Mammary epithelial cell (primary cell): ENCODE measurements at regions not wholly inside any gene's neighbourhood (a gene's known extent, or its start where the extent isn't known, plus 50 kb on each side); places are given as distances from the start of the nearest gene placed in this dataset.

ENCODE experiments used
- EZH2 ChIP-seq: IDR thresholded peaks from 2 replicates; pipeline ENCODE4 v1.6.1; 2012; ENCODE audit warnings: low read length, inconsistent platforms, borderline replicate concordance
- TF ChIP-seq, protein P1 (sequence below), 2 donors: IDR thresholded peaks in 1 of 2; conservative IDR thresholded peaks in 1 of 2; 2 replicates each; pipeline ENCODE4 v1.5.1; 2011 to 2012; ENCODE audit warnings: inconsistent platforms in 2 of 2, low read length in 2 of 2, mild to moderate bottlenecking in 2 of 2, control low read depth in 1 of 2, low read depth in 1 of 2; ENCODE audit not compliant: insufficient read depth in 1 of 2; ENCODE audit errors: extremely low read depth in 1 of 2

DNA sequence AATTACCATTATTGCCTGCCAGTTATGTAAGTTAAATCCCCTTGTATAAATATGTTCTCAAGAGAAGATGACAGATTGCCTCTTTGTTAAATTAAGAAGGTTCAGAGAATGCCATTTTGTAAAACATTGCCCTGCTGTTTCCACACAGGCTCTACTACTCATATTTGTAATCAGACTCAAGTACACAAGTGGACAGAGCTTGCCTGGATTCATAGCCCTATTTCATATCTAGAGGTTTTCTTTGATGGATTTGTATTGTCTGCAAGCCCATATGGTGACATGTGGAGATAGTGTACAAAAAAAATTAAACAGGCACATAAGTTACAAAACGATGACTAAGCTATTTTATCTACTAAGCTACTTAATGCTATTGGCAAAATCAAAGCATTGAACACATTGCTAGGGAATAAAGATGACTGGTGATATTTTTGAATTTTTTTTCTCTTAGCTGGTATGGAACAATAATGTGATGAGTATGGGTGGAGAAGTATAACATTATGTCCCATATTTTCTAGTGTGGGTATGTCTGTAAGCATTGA lies 1286.6 kb upstream of the ALCAM start:
- TF ChIP-seq, protein P1, sequence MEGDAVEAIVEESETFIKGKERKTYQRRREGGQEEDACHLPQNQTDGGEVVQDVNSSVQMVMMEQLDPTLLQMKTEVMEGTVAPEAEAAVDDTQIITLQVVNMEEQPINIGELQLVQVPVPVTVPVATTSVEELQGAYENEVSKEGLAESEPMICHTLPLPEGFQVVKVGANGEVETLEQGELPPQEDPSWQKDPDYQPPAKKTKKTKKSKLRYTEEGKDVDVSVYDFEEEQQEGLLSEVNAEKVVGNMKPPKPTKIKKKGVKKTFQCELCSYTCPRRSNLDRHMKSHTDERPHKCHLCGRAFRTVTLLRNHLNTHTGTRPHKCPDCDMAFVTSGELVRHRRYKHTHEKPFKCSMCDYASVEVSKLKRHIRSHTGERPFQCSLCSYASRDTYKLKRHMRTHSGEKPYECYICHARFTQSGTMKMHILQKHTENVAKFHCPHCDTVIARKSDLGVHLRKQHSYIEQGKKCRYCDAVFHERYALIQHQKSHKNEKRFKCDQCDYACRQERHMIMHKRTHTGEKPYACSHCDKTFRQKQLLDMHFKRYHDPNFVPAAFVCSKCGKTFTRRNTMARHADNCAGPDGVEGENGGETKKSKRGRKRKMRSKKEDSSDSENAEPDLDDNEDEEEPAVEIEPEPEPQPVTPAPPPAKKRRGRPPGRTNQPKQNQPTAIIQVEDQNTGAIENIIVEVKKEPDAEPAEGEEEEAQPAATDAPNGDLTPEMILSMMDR (conservative IDR thresholded peaks at IDR 0.05 in 1 of 2, IDR thresholded peaks at IDR 0.05 in 1 of 2; ENCODE audit: extremely low read depth in 1 of 2, insufficient read depth in 1 of 2, low read depth in 1 of 2, low read length in 2 of 2), result no peak
- no peak for TF ChIP-seq EZH2
